ENCODE measurements at regions not wholly inside any gene's neighbourhood (a gene's known extent, or its start where the extent isn't known, plus 50 kb on each side); places are given as distances from the start of the nearest gene placed in this dataset.
"Not testable (repeated sequence)": the region's sequence is repeated elsewhere in the genome, so short reads cannot be mapped to it uniquely, and the experiment has no call there.

GRCh38 chr10:9886772-9887171 lies 1130.9 kb upstream of the CELF2 start:
- DNase-seq (ENCODE audit: low spot score): no peak
- intact Hi-C loops (cut with DNase I): no loop called here

- intact Hi-C loops (cut with DNase I): no loop called here
- DNase-seq (ENCODE audit: low spot score): no peak
Observed at GRCh38 chr10:9895453-9895852, 1122.2 kb upstream of the CELF2 start.

- intact Hi-C loops (cut with DNase I): no loop called here
- DNase-seq (ENCODE audit: low spot score): no peak
Observed at GRCh38 chr10:9895981-9896380, 1121.7 kb upstream of the CELF2 start.

GRCh38 chr10:9898633-9899395 lies 1118.9 kb upstream of the CELF2 start:
- DNase-seq (ENCODE audit: low spot score): no peak

GRCh38 chr10:9900751-9901150 lies 1116.9 kb upstream of the CELF2 start:
- no peak for DNase-seq (ENCODE audit: low spot score)
- intact Hi-C loops (cut with DNase I): no loop called here

More at GRCh38 chr10:9898633-9899395, 1118.9 kb upstream of the CELF2 start:
- intact Hi-C loops (cut with DNase I): no loop called here

GRCh38 chr10:9901971-9902370 lies 1115.7 kb upstream of the CELF2 start:
- intact Hi-C loops (cut with DNase I): no loop called here
- no peak for DNase-seq (ENCODE audit: low spot score)

- intact Hi-C loops (cut with DNase I): no loop called here
- DNase-seq (ENCODE audit: low spot score): no peak
Observed at GRCh38 chr10:9910446-9910845, 1107.2 kb upstream of the CELF2 start.

GRCh38 chr10:9911488-9911887 lies 1106.2 kb upstream of the CELF2 start:
- intact Hi-C loops (cut with DNase I): no loop called here
- DNase-seq (ENCODE audit: low spot score): no peak

- no peak for DNase-seq (ENCODE audit: low spot score)
- intact Hi-C loops (cut with DNase I): no loop called here
Observed at GRCh38 chr10:9913876-9914514, 1103.7 kb upstream of the CELF2 start.

- DNase-seq (ENCODE audit: low spot score): no peak
- intact Hi-C loops (cut with DNase I): no loop called here
Observed at GRCh38 chr10:9921544-9921943, 1096.1 kb upstream of the CELF2 start.

- intact Hi-C loops (cut with DNase I): no loop called here
- DNase-seq (ENCODE audit: low spot score): no peak
Observed at GRCh38 chr10:9922126-9922870, 1095.4 kb upstream of the CELF2 start.

GRCh38 chr10:9926003-9926402 lies 1091.7 kb upstream of the CELF2 start:
- intact Hi-C loops (cut with DNase I): no loop called here
- DNase-seq (ENCODE audit: low spot score): no peak

- intact Hi-C loops (cut with DNase I): no loop called here
- no peak for DNase-seq (ENCODE audit: low spot score)
Observed at GRCh38 chr10:9926881-9927280, 1090.8 kb upstream of the CELF2 start.

GRCh38 chr10:9939716-9940115 lies 1078.0 kb upstream of the CELF2 start:
- intact Hi-C loops (cut with DNase I): no loop called here
- DNase-seq (ENCODE audit: low spot score): no peak

GRCh38 chr10:9944690-9945089 lies 1073.0 kb upstream of the CELF2 start:
- no peak for DNase-seq (ENCODE audit: low spot score)
- intact Hi-C loops (cut with DNase I): no loop called here

- intact Hi-C loops (cut with DNase I): no loop called here
- no peak for DNase-seq (ENCODE audit: low spot score)
Observed at GRCh38 chr10:9950070-9950469, 1067.6 kb upstream of the CELF2 start.

- DNase-seq (ENCODE audit: low spot score): no peak
- intact Hi-C loops (cut with DNase I): no loop called here
Observed at GRCh38 chr10:9951481-9952257, 1066.0 kb upstream of the CELF2 start.

- intact Hi-C loops (cut with DNase I): no loop called here
- DNase-seq (ENCODE audit: low spot score): no peak
Observed at GRCh38 chr10:9957351-9957750, 1060.3 kb upstream of the CELF2 start.

- intact Hi-C loops (cut with DNase I); DNase-seq (ENCODE audit: low spot score): not testable (repeated sequence)
Observed at GRCh38 chr10:9957876-9958275, 1059.8 kb upstream of the CELF2 start.

GRCh38 chr10:9965341-9965740 lies 1052.3 kb upstream of the CELF2 start:
- DNase-seq (ENCODE audit: low spot score): no peak
- intact Hi-C loops (cut with DNase I): no loop called here

Data from cardiac septum (tissue), 1 donor.